Non-pigmented ciliary epithelial cell (primary cell): ENCODE measurements at regions not wholly inside any gene's neighbourhood (a gene's known extent, or its start where the extent isn't known, plus 50 kb on each side); places are given as distances from the start of the nearest gene placed in this dataset.
A peak's percentile ranks its signal among the peaks of the same experiment; 100 is the strongest.
"Not testable (repeated sequence)": the region's sequence is repeated elsewhere in the genome, so short reads cannot be mapped to it uniquely, and the experiment has no call there.

Experiments used
- DNase-seq: peaks from one replicate; pipeline ENCODE4 v3.0.0-alpha.2; 2010; ENCODE audit warnings: low read depth

DNA sequence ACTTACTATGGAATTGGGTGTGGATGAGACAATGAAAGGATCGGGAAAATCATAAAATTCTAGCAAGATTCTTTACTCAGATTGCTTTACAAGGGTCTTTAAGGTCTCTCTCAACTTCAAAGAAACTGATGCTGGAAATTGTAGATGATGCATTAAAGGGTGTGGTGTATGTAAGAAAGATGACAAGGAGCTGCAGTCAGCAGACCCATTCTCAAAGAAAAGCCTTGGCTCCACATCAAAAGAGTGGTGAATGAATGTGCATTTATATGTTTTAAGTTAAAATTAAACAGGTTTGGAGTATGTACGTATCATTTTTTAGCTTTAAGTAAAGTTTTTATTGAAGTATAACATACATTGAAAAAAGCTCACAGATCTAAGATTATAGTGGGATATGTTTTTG lies 194.5 kb downstream of the C12orf75 start:
- DNase-seq: no peak

DNA sequence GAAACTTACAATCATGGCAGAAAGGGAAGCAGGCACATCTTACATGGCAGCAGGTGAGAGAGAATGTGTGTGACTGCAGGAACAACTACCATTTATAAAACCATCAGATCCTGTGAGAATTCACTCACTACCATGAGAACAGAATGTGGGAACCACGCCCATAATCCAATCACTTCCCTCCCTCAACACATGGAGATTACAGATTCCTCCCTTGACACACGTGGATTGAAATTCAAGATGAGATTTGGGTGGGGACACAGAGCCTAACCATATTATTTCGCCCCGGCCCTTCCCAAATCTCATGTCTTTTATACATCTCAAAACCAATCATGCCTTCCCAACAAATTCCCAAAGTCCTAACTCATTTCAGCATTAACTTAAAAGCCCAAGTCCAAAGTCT lies 203.6 kb downstream of the C12orf75 start:
- no peak for DNase-seq

DNA sequence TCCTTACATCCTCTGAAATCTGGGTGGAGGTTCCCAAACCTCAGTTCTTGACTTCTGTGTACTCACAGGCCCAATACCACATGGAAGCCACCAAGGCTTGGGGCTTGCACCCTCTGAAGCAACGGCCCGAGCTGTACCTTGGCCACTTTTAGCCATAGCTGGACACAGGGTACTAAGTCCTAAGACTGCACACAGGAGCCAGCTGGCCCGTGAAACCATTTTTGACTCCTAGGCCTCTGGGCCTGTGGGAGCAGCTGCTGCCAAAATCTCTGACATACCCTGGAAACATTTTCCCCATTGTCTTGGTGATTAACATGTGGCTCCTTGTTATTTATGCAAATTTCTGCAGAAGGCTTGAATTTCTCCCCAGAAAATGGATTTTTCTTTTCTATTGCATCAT lies 204.5 kb downstream of the C12orf75 start:
- DNase-seq: not testable (repeated sequence)

DNA sequence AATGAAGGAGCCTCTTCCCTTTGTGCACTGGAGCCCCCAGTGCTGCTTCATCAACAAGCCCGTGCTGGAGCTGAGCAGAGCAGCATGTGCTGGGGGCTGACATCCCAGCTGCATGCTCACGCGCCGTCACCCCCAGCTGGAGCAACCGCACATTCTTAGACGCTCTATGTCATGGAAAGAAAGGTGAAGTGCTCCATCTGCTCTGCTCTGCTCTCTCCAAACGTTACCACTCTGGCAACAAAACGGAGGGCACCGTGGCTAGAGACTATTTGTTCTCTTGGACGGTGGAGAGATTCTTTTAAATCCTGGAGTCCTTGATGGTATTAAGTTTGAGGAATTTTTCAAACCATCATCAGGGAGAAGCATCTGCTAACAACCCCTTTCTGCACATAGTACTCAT lies 208.4 kb downstream of the C12orf75 start:
- no peak for DNase-seq

DNA sequence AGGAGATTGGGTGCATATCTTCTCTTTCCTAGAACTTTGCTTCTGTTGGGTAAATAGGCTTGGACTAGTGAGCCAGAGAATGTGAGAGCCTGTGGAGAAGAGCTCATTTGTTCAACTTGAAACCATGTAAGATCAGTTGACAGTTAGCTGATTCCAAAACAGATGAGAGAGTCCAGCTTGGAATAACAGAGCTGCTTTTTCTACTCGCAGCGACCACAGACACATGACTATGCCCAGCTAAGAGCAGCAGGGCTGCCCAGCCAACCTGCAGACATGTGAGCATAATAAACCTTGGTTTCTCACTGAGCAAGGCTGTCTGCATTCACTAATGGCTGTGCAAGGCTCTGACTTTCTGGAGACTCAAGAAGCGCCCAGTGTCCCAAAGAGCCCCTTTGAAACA lies 209.2 kb downstream of the C12orf75 start:
- DNase-seq: no peak

DNA sequence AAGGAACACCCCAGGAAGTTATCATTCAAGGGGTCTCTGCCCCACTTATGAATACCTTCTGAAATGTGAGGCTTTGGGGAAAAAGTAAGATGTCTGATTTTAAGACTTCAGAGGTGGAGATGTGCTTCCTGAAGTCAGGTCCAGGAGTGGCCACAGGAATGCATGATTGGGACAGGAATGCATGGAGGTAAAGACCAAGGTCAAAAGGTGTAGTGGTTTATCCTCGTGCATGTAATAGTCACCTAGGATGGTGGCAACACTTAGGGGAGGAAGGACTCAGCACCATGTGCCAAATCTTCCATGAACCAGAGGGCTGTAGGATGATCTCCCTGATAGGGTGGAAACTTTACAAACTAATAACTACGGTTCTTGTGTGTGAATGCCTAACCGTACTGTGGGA lies 217.3 kb downstream of the C12orf75 start:
- DNase-seq: no peak

DNA sequence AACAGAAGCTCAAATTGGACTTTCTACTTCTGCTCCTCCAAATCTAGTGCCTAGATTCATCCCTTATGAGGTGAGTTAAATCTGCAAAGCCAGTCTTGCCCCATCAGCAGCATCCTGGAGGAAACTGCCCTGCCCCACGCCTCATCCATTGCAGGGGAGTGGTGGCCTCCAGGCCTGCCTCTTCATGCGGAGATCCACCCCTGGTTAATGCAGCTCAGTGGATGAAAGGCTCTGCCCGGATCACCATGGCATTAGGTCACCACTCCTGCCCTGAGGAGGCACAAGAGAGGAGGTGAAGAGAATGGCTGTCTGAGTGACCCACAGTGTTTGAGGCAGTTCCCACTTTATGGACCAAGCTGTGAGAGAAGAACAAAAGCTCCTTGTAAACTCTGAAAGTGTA lies 218.1 kb downstream of the C12orf75 start:
- no peak for DNase-seq

DNA sequence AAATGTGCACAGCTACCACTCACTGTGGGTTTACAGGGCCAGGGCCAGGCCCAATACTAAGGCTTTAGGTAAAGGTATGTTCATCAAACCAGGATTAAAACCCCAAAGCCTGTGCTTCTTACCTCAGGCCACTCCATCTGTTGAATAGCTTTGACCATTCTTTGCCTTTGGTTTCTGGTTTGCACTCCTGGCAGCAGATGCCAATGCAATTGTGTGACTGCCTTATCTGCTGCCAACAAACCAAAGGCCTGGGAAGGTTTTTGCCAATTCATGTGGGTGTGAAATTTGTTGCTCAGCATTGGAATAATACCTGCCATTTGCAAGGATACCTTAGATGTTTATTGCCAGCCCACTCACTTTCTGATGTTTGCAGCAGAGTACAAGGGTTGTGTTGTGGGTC lies 221.6 kb downstream of the C12orf75 start:
- no peak for DNase-seq

DNA sequence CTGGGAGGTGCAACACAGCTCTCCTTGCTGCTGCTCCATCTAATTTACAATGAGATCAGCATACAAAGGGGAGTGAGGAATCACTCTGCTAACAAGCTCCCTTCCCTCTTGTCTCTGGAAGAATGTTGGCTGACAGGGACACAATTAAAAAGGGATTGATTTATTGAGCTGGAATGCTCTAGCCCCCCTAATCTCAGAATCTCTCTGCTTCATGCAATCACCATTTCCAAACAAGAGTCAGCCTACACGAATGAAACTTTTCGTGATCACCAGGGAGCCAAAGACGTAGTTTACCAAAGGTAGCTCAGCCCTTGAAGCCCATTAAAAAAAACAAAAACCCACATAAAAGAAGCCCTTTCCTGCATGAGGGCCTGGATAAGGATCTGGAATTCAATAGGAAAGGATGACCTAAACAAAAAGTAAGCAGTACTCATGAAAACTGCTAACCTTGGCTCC lies 223.8 kb downstream of the C12orf75 start:
- no peak for DNase-seq

DNA sequence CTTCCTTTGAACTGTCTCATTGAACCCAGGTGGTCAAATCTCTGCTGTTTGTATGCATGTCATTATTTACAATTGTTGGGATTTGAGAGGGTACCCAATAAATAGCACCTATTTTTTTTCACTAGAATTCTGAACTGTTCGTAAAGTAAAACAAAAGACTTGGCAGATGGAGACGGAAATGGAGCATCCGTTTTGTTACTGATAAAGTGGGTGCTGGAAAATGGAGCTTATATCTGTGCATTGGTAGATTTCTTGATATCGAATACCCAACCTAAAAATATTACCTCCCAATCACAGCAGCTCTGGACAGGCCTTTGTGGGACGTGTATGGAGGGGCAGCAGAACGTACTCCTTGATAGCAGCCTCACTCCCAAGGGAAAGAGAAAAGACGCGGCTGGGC lies 224.4 kb downstream of the C12orf75 start:
- no peak for DNase-seq

DNA sequence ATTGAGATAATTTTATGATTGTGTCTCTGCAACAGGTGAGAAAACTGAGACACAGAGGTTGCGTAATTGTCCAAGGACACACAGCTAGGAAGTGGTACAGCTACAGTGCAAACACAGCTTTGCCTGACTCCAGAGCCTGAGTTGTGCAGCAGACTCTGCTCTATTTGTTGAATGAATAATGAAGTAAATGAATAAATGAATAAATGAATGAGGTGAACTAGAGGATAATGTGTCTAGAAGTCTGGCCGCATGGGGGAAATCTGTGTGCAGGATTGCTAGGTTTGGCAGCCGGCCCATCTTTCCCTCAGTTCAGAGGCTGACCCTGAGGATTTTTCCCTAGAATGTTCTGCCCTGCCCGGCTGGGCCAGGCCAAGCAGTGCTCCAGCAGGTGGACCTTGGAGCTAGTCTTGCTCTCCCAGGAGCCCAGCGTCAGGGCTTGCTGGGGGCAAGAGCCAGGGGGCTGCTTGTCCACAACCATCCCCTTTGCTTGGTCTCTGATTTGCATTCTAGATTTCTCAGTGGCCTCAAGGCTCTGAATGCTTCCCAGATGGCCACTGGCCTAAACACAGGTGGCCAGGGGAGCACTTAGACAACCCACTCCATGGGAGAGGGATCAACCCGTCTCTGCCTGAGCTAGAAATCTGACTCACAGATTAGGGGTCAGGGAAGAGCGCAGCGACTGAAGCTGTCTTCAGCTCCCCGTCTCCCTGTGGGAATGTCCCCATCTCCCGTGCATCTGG lies 225.2 kb downstream of the C12orf75 start:
- no peak for DNase-seq

DNA sequence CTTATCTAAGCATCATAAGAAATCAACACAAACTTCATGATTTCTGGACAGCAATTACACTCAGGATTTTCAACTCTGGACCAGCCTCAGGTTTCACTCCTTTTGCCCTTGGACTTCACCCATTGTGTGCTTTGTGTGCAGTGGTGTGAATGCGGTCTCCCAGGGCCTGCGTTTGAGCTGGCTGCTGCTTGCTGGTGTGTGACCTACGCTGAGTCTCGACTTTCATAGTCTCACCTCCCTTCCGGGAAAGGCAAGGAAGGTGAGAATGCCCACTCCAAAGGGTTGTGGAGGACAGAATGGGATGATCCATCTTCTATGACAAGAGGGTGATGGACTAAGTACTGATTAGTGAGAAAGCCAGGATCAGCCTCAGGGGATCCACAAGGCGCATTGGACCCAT lies 228.8 kb downstream of the C12orf75 start:
- no peak for DNase-seq

DNA sequence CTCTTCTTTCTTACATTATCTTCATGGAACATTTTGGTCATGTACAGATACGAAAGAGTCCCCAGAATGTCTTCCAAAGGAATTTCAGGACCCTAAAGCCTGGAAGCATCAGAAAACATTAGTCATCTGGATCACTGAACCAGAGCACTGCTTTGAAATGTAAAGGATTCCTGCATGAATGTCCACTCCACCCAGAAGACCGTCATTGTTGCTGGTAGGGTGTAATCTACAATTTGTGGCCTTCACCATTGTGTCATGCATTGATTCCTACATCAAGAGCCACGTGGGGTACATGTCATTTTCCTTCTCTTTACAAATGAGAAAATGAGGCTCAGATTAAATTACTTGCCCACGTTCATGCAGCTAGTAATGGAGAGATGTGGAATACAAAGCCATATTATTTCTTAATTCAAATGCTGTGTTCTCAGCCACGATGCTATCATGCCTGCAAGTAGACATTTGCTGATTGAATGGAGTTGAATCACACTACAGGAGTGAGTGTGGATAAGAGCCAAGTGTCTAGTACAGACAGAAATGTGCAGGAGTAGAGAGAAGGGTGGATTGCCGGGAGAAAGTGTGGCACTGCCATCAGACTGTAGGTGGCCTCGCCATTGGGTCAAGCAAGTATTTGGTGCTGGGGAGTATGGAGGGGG lies 231.2 kb downstream of the C12orf75 start:
- DNase-seq: no peak

DNA sequence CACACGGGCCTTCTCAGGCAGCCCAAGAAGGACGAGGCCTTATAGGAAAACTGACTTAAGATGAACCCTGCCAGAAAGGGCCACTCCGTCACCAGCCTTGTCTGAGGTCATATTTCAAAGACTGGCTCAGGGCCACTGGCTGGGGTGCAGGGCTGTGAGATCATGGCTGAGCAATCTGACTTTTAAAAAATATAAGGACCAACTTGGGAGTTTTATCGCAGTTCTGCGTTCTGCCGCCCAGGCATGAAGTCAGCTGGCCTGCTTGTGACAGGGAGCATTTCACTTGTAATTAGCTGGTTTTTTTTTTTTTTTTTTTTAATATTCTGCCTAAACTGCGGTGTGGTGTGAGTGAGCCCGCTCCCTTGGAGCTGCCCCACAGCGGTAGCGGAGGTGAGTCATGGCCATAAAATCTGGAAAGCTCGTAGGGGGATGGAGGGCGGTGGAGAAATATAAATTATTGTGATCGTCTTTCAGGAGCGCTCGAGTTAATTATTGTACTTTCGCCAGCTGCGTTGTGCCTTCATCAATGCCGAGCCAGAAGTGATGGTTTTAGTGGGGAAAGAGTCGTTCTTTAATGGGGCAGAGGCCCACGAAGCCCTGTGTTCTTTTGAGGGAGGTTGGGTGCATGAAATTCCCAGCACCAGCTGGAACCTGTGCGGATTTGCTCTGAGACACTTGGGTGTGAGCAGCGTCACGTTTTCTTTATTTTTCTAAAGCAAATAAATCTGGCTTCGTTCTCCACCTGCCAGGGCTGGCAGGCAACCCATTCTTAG lies 231.9 kb downstream of the C12orf75 start:
- DNase-seq: peak; percentile 37

DNA sequence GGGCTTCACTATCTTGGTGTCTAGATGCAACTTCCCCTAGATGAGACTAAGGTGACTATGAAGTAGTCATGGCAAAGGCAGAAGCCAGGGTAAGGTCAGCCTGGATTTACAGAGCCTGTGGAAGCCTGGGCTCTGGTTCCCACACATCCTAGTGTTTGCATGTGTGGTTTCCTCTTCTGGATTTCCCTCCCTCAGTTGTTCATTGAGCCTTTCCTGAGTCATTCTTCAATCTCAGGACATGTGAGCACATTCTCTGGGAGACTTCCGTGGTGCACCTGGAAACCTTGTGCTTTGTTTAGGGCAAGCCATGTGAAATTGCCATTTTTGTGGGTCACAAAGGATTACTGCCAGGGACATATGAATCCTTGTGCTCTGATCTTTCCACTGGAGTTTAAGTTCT lies 236.6 kb downstream of the C12orf75 start:
- DNase-seq: no peak

DNA sequence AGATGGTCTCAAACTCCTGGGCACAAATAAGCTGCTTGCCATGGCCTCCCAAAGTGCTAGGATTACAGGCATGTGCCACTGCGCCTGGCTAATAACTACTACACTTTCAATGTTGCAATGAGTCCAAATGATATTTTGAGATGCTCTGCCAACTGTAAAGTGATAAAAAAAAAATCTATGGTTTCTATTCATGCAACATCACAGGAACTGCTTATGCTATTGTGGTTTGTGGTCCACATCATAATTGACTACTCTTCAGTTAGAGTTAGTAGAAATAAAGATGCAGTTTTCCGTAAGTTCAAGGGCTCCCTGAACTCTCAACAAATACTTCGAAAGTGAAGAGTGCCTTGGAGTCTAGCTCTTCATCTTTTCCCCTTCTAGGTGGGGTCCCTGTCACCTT lies 239.4 kb downstream of the C12orf75 start:
- no peak for DNase-seq

DNA sequence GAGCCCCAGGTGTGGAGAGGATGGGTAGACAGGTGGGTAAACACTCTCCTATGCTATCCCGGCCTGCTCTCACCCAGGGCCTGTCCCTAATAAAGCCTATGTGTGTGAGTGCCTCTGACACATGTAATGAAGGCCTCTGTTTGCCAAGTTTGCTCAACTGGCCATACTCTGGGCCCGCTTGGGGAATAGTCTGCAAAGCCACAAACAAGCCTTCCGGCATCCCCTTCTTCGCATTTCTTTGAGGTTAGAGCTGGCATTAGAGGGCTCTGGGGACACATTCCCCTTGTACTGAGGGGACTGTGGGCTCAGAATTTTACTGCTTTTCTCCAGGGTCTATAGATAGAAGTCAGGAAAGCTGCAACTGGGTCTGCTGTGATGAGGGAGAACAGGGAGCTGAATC lies 240.5 kb downstream of the C12orf75 start:
- no peak for DNase-seq

DNA sequence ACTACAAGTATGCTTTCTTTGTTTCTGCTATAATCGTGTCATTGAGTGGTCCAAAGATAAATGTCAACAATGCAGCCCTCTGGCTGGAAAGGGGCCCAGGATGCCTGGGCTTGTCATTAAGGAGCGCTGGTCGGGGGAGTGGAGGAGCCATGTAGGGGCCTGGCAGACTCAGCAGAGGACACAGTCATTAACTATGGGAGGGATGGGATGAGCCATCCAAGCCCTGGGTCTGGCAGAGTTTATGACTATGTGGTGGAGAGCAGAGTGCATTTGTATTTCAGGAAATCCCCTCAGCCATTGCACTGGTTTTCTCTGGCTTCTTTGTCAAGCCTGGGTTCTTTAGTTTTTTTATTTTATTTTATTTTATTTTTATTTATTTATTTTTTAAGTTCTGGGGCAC lies 243.1 kb downstream of the C12orf75 start:
- DNase-seq: no peak

DNA sequence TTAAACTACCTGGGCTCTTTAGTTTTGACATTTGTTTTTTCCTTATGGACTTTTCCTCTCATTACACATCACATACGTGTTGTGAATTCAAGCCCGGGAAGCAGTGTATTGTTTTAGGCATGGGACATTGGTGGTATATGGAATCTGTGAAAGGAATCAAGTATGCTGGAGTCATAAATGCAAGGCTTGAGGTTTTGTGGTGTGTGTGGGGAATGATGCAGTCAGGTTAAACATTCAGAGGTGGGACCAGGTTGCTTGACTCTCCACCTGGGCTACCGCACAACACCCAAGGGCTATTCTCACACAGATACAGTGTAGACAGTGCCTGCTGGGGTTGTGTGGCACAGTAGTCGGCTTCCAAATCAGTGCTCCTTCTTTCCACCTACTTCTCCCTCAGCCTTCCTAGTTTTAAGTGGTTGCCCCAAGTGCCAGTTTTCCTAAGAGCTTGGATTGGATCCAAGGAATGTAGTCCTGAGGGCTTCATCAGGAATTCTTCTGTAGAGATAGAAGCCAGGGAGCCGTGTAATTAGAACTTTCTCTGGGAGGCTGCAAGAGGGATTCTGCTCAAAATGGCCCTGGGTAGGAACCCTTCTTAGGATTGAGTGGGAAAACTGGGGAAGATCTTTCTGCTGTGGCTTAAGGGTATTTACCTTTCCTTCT lies 243.7 kb downstream of the C12orf75 start:
- no peak for DNase-seq

DNA sequence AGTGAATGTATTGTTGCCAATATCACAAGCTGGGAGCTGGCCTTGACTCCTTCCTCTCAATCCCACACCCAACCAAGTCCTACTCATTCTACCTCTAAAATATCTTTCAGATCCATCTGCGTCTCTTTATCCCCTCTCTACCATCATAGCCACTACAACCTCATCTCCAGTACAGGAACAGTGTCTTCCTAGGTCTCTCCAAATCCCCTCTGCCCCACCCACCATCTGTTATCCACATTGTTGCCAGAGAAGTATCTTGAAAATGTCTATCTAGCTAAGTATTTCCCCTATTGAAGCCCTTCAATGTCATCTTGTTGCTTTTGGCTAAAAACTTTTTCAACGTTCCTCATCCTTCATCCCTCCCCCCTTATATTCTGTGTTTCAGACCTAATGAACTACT lies 244.7 kb downstream of the C12orf75 start:
- no peak for DNase-seq

DNA sequence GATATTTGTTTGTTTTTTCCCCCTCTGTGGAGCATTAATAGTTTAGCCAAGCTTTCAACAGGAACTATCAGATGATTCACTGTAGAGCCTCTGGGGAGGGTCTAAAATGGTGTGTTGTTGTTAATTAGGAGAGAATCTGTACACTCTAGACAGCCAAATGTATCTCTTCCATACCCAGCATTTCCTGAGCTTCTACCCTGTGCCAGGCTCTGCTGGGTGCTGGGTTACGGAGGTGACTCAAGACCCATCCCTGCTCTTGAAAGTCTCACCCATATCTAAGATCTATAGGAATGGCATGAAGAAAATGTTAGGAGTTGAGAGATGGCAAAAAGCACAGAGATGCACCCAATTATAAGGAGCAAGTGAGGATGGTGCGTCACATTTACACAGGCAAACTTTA lies 245.8 kb downstream of the C12orf75 start:
- DNase-seq: no peak

DNA sequence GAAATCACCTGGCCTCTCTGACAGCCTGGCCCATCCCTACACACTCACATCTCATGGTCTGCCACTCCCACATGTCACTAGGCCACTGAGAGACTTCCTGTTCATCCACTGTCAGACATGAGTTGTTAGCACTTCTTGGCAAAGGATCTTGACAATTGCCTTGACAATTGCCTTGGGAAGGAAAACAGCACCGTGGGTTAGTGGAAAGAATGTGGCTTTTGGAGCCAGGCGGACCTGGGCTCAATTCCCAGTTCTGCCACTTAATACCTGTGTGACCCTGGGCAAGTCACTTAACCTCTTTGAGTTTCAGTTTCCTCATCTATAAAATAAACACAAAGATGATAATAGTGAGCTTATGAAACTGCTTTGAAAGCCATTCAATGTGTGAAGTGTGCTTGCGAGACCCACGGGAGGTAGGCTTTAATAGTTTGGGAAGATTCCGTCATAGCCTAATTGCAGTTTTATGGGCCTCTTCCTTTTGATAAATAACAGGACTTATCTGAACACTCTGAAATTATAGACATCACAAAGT lies 250.4 kb downstream of the C12orf75 start:
- DNase-seq: no peak
